Small intestine (tissue), 7 donors: ENCODE measurements at regions not wholly inside any gene's neighbourhood (a gene's known extent, or its start where the extent isn't known, plus 50 kb on each side); places are given as distances from the start of the nearest gene placed in this dataset.
"Not testable (repeated sequence)": the region's sequence is repeated elsewhere in the genome, so short reads cannot be mapped to it uniquely, and the experiment has no call there.

Experiments
- DNase-seq, 2 donors: peaks; one replicate each; pipeline versions ENCODE4 v3.0.0 to v3.0.0-alpha.2; 2013
- FAIRE-seq: peaks from 2 replicates; lab custom pipeline; 2012; peaks lifted over from hg19 to GRCh38; lab: Jason Lieb, UNC
- H3K27ac ChIP-seq, 3 donors: one replicate each; pipeline ENCODE4 v1.5.1; 2013; ENCODE audit warnings: low read length in 2 of 3, mild to moderate bottlenecking in 2 of 3, control low read depth in 1 of 3, inconsistent platforms in 1 of 3, low read depth in 1 of 3, moderate library complexity in 1 of 3
- H3K27me3 ChIP-seq, 3 donors: one replicate each; pipeline ENCODE4 v1.6.1; 2013; ENCODE audit warnings: low read length in 3 of 3, inconsistent platforms in 1 of 3; ENCODE audit not compliant: control insufficient read depth in 3 of 3, insufficient read depth in 3 of 3
- H3K36me3 ChIP-seq, 3 donors: one replicate each; pipeline ENCODE4 v1.6.1; 2013; ENCODE audit warnings: low read length in 3 of 3, inconsistent platforms in 1 of 3, low read depth in 1 of 3, mild to moderate bottlenecking in 1 of 3, moderate library complexity in 1 of 3; ENCODE audit not compliant: control insufficient read depth in 3 of 3, insufficient read depth in 2 of 3
- H3K4me1 ChIP-seq, 3 donors: one replicate each; pipeline ENCODE4 v1.6.1; 2013; ENCODE audit warnings: low read length in 2 of 3, inconsistent platforms in 1 of 3, low read depth in 1 of 3, mild to moderate bottlenecking in 1 of 3, moderate library complexity in 1 of 3; ENCODE audit not compliant: control insufficient read depth in 3 of 3, insufficient read depth in 2 of 3
- H3K4me3 ChIP-seq, 3 donors: one replicate each; pipeline ENCODE4 v1.5.1; 2013; ENCODE audit warnings: low read length in 3 of 3, control low read depth in 1 of 3, inconsistent platforms in 1 of 3, low read depth in 1 of 3, mild to moderate bottlenecking in 1 of 3, moderate library complexity in 1 of 3
- H3K9me3 ChIP-seq, 2 donors: one replicate each; pipeline ENCODE4 v1.6.1; 2013; ENCODE audit warnings: low read depth in 1 of 2, low read length in 1 of 2; ENCODE audit not compliant: control insufficient read depth in 2 of 2, insufficient read depth in 1 of 2
- WGBS, 3 donors: extraction: QIAGEN DNeasy Blood & Tissue Kit; methylation state at CpG; one replicate each; pipeline ENCODE4 v1.1.7; 2013; 5-methylcytosine and 5-hydroxymethylcytosine counted together
- donor health status: healthy with polysubstance abuse.
- donor health status: control.
- donor health status: control.
- donor health status: Bipolar disorder and iron deficiency.
- donor health status: healthy.

GRCh38 chr1:90348459-90348858 lies 353.5 kb downstream of the ZNF326 start:
- not testable (repeated sequence) for H3K27ac ChIP-seq, H3K27me3 ChIP-seq, DNase-seq, FAIRE-seq, H3K4me1 ChIP-seq, H3K36me3 ChIP-seq, H3K4me3 ChIP-seq
- WGBS, 3 donors: 93 to 95% (median 94%) methylated on average over 2 of the region's 2 CpGs
- H3K9me3 ChIP-seq: peaks cover 0 to 18% of the 10 kb centered on the region in 2 donors

- H3K4me1 ChIP-seq: no peaks in the 10 kb centered on the region
- H3K27ac ChIP-seq: no peak overlapping the region
- H3K9me3 ChIP-seq: peaks cover 0 to 18% of the 10 kb centered on the region in 2 donors
- DNase-seq (peak; percentile 50 to 72), FAIRE-seq (no peak)
- no peaks in the 10 kb centered on the region for H3K36me3 ChIP-seq
- peaks cover 0 to 2% (median 0%) of the 10 kb centered on the region in 3 donors for H3K27me3 ChIP-seq
- H3K4me3 ChIP-seq: no peak overlapping the region
- 29 to 56% (median 46%) methylated on average over 1 of the region's 1 CpG for WGBS, 3 donors
Measured at GRCh38 chr1:90347366-90347765, 352.5 kb downstream of the ZNF326 start.

DNA sequence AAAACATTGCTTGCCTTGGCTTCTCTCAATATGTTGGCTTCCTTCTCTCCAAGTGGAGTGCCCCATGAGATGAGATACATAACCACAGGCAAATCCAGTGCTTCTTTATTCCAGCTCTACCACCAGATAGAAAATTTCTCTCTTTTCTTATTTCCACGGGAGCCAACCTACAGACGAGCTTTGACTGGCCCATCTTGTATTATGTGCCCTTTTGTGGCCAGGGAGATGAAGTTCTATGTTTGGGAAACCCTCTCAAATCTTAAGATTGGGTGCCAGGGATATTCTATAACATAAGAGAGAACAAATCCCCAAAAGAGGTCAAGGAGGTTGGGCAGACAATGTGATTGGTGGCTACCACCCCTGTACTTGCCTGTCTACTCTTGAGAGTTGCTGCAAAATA lies 351.8 kb downstream of the ZNF326 start:
- FAIRE-seq (no peak), DNase-seq (no peak)
- WGBS, 3 donors: 81 to 91% (median 85%) methylated on average over 2 of the region's 2 CpGs
- Histone ChIP-seq H3K36me3 (no peaks in the 10 kb centered on the region), H3K4me3 (no peak overlapping the region), H3K27me3 (peaks cover 0 to 2% (median 0%) of the 10 kb centered on the region in 3 donors), H3K27ac (no peak overlapping the region), H3K4me1 (no peaks in the 10 kb centered on the region), H3K9me3 (peaks cover 0 to 18% of the 10 kb centered on the region in 2 donors)

DNA sequence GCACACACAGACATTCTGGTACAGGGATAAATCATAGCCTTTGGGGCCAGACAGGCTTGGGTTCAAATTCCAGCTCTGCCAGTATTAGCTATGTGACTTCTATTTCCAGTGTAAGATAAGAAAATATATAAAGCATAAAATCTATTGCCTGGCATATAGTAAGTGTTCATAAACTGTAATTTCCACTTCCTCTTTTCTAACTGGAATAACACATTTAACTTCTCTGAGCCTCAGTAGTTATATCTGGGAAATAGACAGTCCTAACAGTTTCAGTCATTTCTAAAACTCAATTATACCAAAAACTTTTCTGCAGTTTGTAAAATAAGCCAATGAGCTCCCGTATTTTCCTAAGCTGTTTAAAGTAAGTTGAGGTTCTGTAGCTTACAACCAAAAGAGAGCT lies 351.4 kb downstream of the ZNF326 start:
- no peak for DNase-seq
- WGBS, 3 donors: 83 to 94% (median 90%) methylated on average over 1 of the region's 1 CpG
- Histone ChIP-seq H3K27me3 (peaks cover 0 to 2% (median 0%) of the 10 kb centered on the region in 3 donors), H3K4me3 (no peak overlapping the region), H3K4me1 (no peaks in the 10 kb centered on the region), H3K9me3 (peaks cover 0 to 18% of the 10 kb centered on the region in 2 donors), H3K27ac (no peak overlapping the region), H3K36me3 (no peaks in the 10 kb centered on the region)
- FAIRE-seq: no peak

DNA sequence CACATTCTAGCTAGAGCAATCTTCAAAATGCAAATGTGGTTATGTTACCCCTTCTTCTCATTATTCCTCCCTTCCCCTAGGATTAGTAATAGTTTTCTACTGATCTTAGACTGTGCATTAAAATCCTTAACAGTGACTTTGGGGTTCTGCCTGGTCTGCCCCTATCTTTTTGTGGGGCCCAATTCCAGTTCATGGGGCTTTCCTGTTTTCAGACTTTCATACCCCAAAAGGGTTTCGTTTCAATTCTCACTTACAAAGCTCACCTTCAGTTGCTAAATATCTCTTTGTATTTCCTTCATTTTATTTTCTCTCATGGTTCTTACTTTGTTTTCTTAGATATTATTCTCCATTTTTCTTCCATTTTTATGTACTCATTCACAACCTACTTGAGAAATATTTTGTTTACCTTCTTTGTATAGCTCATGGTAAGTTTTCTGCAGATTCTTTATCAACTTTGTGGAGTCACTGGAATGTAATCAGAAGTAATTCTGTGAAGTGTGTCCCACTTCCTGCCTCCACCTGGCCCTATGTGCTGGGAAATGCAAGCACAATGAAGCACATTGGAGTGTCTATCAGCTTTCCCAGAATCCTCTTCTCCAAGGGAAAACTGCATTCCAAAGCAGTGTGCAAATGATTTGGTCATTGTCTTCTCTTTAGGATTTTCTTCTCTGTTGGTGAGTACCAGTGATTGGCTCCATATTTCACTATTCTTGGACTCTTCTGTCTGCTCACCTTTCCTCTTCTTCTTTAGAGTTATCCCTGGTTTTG lies 350.2 kb downstream of the ZNF326 start:
- WGBS, 3 donors: 57 to 76% (median 67%) methylated on average over 1 of the region's 1 CpG

DNA sequence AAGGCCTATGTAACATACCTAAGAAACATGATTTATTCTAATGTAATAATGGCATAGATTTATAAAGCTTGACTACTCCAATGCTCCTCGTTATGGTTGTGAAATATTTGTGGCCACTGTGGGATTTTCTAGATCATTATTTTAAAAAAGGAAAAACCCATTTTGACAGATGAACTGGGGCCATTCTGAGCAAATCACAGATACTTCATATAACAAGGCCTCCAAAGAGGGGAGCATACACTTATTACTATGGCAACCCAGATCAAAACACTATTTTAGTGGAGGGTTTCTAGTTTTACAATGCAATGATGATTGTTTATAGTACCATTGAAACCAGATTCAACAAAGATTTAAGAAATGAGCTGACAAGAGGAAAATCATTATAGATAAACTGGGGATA lies 346.6 kb downstream of the ZNF326 start:
- DNase-seq (no peak), FAIRE-seq (no peak)
- Histone ChIP-seq H3K9me3 (no peaks in the 10 kb centered on the region), H3K27ac (no peak overlapping the region), H3K27me3 (no peaks in the 10 kb centered on the region), H3K4me1 (no peaks in the 10 kb centered on the region), H3K36me3 (no peaks in the 10 kb centered on the region), H3K4me3 (no peak overlapping the region)
- WGBS, 3 donors: 59 to 73% (median 59%) methylated on average over 1 of the region's 1 CpG

More for the DNA sequence above, 350.2 kb downstream of the ZNF326 start:
- H3K4me3 ChIP-seq: no peak overlapping the region
- FAIRE-seq: no peak
- H3K36me3 ChIP-seq: no peaks in the 10 kb centered on the region
- DNase-seq: no peak
- H3K27ac ChIP-seq: no peak overlapping the region
- H3K9me3 ChIP-seq: peaks cover 0 to 18% of the 10 kb centered on the region in 2 donors
- no peaks in the 10 kb centered on the region for H3K4me1 ChIP-seq
- H3K27me3 ChIP-seq: peaks cover 0 to 2% (median 0%) of the 10 kb centered on the region in 3 donors

GRCh38 chr1:90340606-90341005 lies 345.7 kb downstream of the ZNF326 start:
- Histone ChIP-seq H3K36me3 (no peaks in the 10 kb centered on the region), H3K27me3 (no peaks in the 10 kb centered on the region), H3K9me3 (no peaks in the 10 kb centered on the region), H3K4me1 (no peaks in the 10 kb centered on the region), H3K27ac (no peak overlapping the region), H3K4me3 (no peak overlapping the region)
- DNase-seq: no peak
- FAIRE-seq: no peak
- WGBS, 3 donors: 65 to 90% (median 67%) methylated on average over 2 of the region's 2 CpGs

DNA sequence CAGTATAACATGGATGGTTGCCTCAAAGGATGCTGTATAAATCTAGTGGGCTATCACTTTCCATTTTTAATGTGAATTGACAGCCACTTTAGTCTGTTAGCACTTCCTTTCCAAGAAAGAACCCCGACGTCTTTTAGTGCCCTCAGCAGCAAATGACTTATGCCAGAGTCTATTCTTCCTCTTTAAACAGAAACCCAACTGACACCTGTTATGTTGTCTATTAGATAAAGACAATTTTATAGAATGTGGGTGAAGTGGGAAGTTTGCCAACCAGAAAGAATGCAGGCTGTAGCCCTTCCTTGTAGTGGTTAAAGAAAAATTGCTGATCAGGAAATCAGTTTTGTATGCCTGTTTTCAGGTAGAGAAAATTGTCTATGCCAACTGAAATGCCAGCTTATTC lies 344.9 kb downstream of the ZNF326 start:
- 5 to 23% (median 19%) methylated on average over 2 of the region's 2 CpGs for WGBS, 3 donors
- H3K27ac ChIP-seq: no peak overlapping the region
- H3K4me3 ChIP-seq: no peak overlapping the region
- no peaks in the 10 kb centered on the region for H3K36me3 ChIP-seq
- no peaks in the 10 kb centered on the region for H3K9me3 ChIP-seq
- H3K27me3 ChIP-seq: no peaks in the 10 kb centered on the region
- FAIRE-seq (no peak), DNase-seq (no peak)
- H3K4me1 ChIP-seq: no peaks in the 10 kb centered on the region
